GM18511 (cell line): ENCODE measurements at regions not wholly inside any gene's neighbourhood (a gene's known extent, or its start where the extent isn't known, plus 50 kb on each side); places are given as distances from the start of the nearest gene placed in this dataset.

Source experiments
- ATAC-seq: cut with Tn5 transposase; IDR thresholded peaks from one replicate; pipeline ENCODE4 v1.9.1; 2021; ENCODE audit warnings: mild to moderate bottlenecking, moderate library complexity; ENCODE audit not compliant: unreplicated experiment

DNA sequence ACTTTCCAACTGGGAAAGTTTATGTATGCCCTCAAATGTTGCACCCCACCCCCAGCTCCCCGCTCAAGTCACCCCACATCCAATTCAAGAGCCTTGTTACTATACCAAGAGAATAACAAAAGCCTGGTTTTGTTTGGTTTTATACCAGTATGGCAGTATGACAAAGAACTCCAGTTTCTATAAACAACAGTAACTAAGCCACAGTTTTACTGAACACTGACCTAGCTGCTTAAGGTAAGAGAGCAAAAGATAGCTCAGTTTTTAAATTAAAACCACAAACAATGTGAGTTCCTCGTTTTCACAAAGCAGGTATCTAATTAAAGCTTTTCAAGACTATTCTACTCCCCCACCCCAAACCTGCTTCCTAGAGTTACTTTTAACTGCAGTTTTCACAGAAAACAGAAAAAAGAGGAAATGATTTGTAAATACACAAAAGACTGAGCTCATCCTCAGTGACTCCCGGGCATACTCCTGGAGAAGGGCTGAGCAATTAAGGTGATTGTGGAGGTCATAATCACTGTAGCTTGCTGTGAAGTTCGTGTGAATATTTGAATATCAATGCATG lies 59.3 kb upstream of the LHX8 start:
- ATAC-seq: no peak

DNA sequence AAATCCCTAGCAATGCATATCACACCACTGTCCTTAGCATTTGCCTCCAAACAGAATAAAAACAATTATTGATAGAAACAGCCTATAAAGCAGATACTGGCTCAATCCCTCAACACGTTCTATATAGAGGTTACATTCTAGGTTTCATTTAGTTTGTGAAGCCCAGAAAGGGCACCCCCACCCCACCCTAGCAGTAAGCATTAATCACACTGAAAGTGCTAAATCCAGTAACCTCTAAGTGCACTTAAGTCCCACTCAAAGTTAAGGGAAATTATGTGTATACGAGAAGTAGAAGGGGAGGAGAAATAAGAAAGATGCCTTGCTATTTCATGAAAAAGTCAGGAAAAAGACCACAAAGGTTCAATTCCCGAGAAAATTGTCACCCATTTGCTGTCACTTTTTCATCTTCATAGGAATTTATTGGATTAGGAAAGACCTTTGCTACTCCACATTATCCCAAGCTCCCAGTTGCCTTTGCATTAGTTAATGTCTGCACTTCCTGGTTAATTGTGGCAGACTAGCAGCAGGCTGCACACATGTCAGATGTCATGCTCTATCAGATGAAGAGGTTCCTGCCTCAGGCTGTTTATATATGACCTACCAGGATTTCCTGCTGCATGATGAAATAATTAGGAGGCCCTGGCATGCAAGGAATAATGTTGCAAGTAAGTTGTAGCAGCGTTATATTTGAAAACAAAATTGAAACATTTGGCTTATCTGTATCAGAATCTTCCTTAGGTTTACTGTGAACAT lies 54.5 kb upstream of the LHX8 start:
- ATAC-seq: no peak

DNA sequence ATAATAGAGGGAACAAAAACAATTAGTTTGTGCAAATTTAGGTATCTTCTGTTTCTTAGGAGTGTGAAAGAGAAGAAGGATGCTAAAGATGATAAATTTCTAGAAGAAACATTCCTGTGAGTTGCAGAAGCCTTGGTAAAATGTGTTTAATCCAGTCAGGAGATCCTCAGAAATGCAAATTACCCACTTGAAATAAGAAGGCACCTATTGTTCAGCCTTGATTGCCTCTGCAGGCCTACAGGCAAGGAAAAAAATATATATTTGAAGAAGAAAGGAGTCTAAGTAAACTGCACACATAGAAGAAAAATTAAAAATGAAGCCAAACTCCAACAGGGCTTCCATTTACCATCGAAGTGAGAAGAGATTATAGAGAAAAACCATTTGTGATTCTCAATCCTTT lies 51.0 kb upstream of the LHX8 start:
- ATAC-seq: no peak

DNA sequence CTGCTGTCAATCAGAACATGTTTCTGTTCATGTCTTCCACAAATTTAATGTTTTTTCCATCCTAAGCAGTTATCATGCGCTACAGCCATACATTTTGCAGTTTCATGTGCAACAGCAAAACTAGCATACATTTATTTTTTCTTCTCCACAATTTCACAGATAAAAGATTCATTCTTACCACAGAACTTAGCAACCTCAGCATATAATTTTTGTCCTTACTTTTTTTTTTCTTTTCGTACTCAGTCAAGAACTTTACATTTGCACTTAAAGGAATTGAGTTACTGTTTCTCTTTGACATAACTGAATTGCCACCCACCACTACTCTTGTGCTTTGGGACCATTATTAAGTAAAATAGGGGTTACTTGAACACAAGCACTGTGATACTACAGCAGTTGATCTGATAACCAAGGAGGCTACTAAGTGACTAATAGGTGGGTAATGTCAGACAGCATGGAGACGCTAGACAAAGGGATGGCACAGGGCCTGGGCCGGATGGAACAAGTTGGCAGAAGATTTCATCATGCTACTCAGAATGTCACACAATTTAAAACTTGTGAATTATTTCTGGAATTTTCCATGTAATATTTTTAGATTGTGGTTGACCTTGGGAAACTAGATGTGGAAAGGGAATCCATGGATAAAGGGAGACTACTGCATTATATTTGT lies 50.2 kb upstream of the LHX8 start:
- no peak for ATAC-seq
